ENCODE measurements at regions not wholly inside any gene's neighbourhood (a gene's known extent, or its start where the extent isn't known, plus 50 kb on each side); places are given as distances from the start of the nearest gene placed in this dataset.
"Not testable (repeated sequence)": the region's sequence is repeated elsewhere in the genome, so short reads cannot be mapped to it uniquely, and the experiment has no call there.

DNA sequence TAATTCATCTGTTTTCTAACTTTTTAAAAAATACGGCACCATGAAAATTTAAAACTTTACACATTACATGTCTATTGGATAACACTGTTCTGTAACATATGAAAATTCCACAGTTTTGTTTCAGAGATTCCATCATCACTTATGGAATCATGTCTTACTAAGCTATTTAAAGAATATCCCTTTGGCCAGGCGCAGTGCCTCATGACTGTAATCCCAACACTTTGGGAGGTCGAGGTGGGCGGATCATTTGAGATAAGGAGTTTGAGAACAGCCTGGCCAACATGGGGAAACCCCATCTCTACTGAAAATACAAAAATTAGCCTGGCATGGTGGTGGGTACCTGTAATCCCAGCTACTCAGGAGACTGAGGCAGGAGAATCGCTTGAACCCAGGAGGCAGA lies 131.7 kb upstream of the KRR1 start:
- H3K9me3 ChIP-seq (ENCODE audit: control insufficient read depth in 1 of 2, low read length in 2 of 2); H3K27me3 ChIP-seq (ENCODE audit: control insufficient read depth in 1 of 2, insufficient read depth in 2 of 2, low read length in 2 of 2); H3K4me3 ChIP-seq (ENCODE audit: low read depth in 1 of 2, low read length in 2 of 2); H3K4me1 ChIP-seq (ENCODE audit: control insufficient read depth in 1 of 2, insufficient read depth in 2 of 2, low read length in 2 of 2); H3K27ac ChIP-seq (ENCODE audit: low read depth, low read length); H3K36me3 ChIP-seq (ENCODE audit: control insufficient read depth in 1 of 2, insufficient read depth in 2 of 2, low read length in 2 of 2); H3K9ac ChIP-seq (ENCODE audit: low read depth in 1 of 2, low read length in 2 of 2): not testable (repeated sequence)

DNA sequence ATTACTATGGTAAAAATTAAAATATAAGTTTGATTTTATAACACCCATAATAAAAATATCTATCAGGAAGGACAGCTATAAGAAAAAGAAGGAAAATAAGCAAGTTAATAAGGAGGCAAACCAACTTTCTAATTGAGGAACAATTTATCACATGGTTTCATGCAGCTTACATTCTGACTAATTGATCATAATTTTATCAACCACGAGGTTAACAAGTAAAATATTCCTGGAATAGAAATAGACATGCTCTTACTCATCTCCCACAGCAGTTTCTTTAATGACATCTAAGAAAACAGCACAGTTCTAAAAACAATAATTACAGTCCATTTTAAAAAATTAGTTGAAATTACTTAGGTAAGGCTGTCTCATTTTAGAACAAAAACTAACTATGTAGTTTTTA lies 130.8 kb upstream of the KRR1 start:
- H3K4me3 ChIP-seq (ENCODE audit: low read depth in 1 of 2, low read length in 2 of 2) = no peak overlapping the region
- no peaks in the 10 kb centered on the region for H3K4me1 ChIP-seq (ENCODE audit: control insufficient read depth in 1 of 2, insufficient read depth in 2 of 2, low read length in 2 of 2)
- H3K9ac ChIP-seq (ENCODE audit: low read depth in 1 of 2, low read length in 2 of 2) = no peak overlapping the region
- no peaks in the 10 kb centered on the region for H3K36me3 ChIP-seq (ENCODE audit: control insufficient read depth in 1 of 2, insufficient read depth in 2 of 2, low read length in 2 of 2)
- H3K27me3 ChIP-seq (ENCODE audit: control insufficient read depth in 1 of 2, insufficient read depth in 2 of 2, low read length in 2 of 2) = no peaks in the 10 kb centered on the region
- H3K9me3 ChIP-seq (ENCODE audit: control insufficient read depth in 1 of 2, low read length in 2 of 2) = no peaks in the 10 kb centered on the region
- no peak overlapping the region for H3K27ac ChIP-seq (ENCODE audit: low read depth, low read length)

DNA sequence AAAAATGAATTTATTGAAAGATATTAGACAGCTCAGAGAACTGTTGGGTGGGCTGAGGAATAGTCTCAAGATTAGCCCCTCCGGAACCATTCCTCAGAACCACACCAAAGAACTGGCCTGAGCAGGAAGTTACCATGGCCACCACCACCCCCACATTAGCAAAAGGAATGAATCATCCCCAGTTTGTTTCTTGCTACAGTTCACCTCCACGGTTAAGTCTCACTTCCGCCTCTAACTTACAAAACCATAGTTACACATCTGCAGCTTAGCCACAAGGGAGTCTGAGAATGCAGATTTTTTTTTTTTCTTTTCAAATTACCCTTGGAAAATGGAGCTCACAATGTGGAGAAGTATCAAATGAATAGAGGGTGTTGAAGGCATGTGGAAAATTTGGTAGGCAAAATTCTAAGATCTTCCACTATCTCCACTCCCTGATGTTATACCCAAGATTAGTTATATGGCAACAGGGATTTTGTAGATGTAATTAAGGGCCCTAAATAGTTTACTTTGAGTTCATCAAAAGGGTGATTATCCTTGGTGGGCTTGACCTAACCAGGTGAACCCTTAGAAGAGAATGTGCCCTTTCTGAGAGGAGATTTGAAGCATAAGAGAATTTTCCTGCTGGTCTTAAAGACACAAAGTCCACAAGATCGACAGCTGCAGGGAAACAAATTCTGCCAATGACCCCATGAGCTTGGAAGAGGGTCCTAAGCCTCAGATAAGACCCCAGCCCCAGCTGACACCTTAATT lies 129.8 kb upstream of the KRR1 start:
- Histone ChIP-seq H3K4me1 (ENCODE audit: control insufficient read depth in 1 of 2, insufficient read depth in 2 of 2, low read length in 2 of 2) (no peaks in the 10 kb centered on the region), H3K9me3 (ENCODE audit: control insufficient read depth in 1 of 2, low read length in 2 of 2) (no peaks in the 10 kb centered on the region), H3K27me3 (ENCODE audit: control insufficient read depth in 1 of 2, insufficient read depth in 2 of 2, low read length in 2 of 2) (no peaks in the 10 kb centered on the region), H3K9ac (ENCODE audit: low read depth in 1 of 2, low read length in 2 of 2) (no peak overlapping the region), H3K4me3 (ENCODE audit: low read depth in 1 of 2, low read length in 2 of 2) (no peak overlapping the region), H3K27ac (ENCODE audit: low read depth, low read length) (no peak overlapping the region), H3K36me3 (ENCODE audit: control insufficient read depth in 1 of 2, insufficient read depth in 2 of 2, low read length in 2 of 2) (no peaks in the 10 kb centered on the region)

DNA sequence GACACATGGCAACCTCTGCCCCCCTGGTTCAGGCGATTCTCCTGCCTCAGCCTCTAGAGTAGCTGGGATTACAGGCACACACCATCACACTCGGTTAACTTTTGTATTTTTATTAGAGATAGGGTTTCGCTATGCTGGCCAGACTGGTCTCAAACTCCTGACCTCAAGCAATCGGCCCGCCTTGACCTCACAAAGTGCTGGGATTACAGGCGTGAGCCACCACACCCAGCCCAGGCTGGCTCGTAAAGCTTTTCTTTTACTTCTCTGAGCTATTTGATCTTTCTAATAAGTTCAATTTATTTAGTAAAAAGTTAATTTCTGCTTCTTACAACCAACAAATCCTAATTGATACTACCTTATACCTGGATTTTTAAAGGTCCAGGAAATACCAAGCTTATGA lies 127.4 kb upstream of the KRR1 start:
- no peak overlapping the region for H3K9ac ChIP-seq (ENCODE audit: low read depth in 1 of 2, low read length in 2 of 2)
- H3K27me3 ChIP-seq (ENCODE audit: control insufficient read depth in 1 of 2, insufficient read depth in 2 of 2, low read length in 2 of 2) = no peaks in the 10 kb centered on the region
- no peaks in the 10 kb centered on the region for H3K36me3 ChIP-seq (ENCODE audit: control insufficient read depth in 1 of 2, insufficient read depth in 2 of 2, low read length in 2 of 2)
- H3K4me3 ChIP-seq (ENCODE audit: low read depth in 1 of 2, low read length in 2 of 2) = no peak overlapping the region
- H3K9me3 ChIP-seq (ENCODE audit: control insufficient read depth in 1 of 2, low read length in 2 of 2) = no peaks in the 10 kb centered on the region
- no peak overlapping the region for H3K27ac ChIP-seq (ENCODE audit: low read depth, low read length)
- no peaks in the 10 kb centered on the region for H3K4me1 ChIP-seq (ENCODE audit: control insufficient read depth in 1 of 2, insufficient read depth in 2 of 2, low read length in 2 of 2)

DNA sequence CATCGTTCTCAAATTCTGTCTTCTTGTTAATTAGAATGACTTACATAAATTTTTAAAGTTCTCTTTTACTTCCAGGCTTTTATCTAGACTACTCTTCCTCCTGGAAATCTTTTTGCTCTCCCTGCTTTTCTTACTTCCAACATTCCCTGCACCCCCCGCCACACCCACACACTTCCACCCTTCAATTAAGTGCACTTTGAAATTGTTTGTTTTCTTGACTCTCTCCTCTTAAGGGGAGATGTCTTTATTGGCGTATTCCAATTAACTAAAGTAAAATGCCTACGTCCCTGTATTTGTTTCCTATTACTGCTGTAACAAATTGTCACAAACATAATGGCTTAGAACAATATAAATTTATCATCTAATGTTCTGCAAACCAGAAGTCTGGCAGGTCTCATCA lies 125.2 kb upstream of the KRR1 start:
- Histone ChIP-seq H3K9me3 (ENCODE audit: control insufficient read depth in 1 of 2, low read length in 2 of 2) (no peaks in the 10 kb centered on the region), H3K4me1 (ENCODE audit: control insufficient read depth in 1 of 2, insufficient read depth in 2 of 2, low read length in 2 of 2) (no peaks in the 10 kb centered on the region)

DNA sequence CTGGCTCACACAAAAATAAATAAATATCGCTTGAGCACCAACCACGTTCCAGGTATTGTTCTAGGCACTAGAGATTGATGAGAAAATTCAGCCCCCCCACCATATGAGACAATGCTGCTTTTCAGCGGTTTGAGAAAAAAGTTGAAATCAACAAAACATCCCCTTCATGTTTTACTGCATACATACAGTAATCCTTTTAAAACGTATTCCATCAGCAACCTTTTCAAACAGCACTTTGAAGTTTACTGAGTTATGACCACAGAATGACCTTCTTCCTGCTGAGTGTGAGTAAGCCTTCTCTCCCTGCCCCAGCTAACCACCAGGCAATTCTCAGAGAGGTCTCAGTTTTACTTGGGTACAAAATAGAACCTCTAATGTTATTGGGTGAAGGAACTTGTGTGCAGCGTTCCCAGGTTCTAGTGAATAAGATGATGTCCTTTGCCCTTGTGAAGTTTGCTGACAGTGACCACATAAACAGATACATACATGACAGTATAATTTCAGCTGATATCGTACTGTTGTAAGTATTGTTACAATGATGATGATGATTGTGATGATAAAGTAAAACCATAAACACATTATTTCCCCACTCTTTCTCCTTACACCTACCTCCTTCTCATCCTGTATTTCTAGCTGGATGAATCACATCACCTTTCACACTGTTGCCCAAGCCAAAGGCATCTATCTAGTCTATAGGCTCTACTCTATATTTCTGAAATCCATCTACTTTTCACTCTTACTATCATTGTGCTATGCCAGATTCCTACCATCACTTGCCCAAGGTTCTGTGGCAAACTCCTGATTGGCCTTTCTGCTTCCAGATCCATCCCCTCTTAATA lies 124.4 kb upstream of the KRR1 start:
- H3K36me3 ChIP-seq (ENCODE audit: control insufficient read depth in 1 of 2, insufficient read depth in 2 of 2, low read length in 2 of 2) = no peaks in the 10 kb centered on the region
- H3K9me3 ChIP-seq (ENCODE audit: control insufficient read depth in 1 of 2, low read length in 2 of 2) = no peaks in the 10 kb centered on the region
- no peaks in the 10 kb centered on the region for H3K4me1 ChIP-seq (ENCODE audit: control insufficient read depth in 1 of 2, insufficient read depth in 2 of 2, low read length in 2 of 2)
- H3K9ac ChIP-seq (ENCODE audit: low read depth in 1 of 2, low read length in 2 of 2) = no peak overlapping the region
- H3K4me3 ChIP-seq (ENCODE audit: low read depth in 1 of 2, low read length in 2 of 2) = no peak overlapping the region
- H3K27ac ChIP-seq (ENCODE audit: low read depth, low read length) = no peak overlapping the region
- no peaks in the 10 kb centered on the region for H3K27me3 ChIP-seq (ENCODE audit: control insufficient read depth in 1 of 2, insufficient read depth in 2 of 2, low read length in 2 of 2)

More for the DNA sequence above, 125.2 kb upstream of the KRR1 start:
- no peak overlapping the region for H3K27ac ChIP-seq (ENCODE audit: low read depth, low read length)
- H3K27me3 ChIP-seq (ENCODE audit: control insufficient read depth in 1 of 2, insufficient read depth in 2 of 2, low read length in 2 of 2) = no peaks in the 10 kb centered on the region
- H3K36me3 ChIP-seq (ENCODE audit: control insufficient read depth in 1 of 2, insufficient read depth in 2 of 2, low read length in 2 of 2) = no peaks in the 10 kb centered on the region
- H3K4me3 ChIP-seq (ENCODE audit: low read depth in 1 of 2, low read length in 2 of 2) = no peak overlapping the region
- no peak overlapping the region for H3K9ac ChIP-seq (ENCODE audit: low read depth in 1 of 2, low read length in 2 of 2)

DNA sequence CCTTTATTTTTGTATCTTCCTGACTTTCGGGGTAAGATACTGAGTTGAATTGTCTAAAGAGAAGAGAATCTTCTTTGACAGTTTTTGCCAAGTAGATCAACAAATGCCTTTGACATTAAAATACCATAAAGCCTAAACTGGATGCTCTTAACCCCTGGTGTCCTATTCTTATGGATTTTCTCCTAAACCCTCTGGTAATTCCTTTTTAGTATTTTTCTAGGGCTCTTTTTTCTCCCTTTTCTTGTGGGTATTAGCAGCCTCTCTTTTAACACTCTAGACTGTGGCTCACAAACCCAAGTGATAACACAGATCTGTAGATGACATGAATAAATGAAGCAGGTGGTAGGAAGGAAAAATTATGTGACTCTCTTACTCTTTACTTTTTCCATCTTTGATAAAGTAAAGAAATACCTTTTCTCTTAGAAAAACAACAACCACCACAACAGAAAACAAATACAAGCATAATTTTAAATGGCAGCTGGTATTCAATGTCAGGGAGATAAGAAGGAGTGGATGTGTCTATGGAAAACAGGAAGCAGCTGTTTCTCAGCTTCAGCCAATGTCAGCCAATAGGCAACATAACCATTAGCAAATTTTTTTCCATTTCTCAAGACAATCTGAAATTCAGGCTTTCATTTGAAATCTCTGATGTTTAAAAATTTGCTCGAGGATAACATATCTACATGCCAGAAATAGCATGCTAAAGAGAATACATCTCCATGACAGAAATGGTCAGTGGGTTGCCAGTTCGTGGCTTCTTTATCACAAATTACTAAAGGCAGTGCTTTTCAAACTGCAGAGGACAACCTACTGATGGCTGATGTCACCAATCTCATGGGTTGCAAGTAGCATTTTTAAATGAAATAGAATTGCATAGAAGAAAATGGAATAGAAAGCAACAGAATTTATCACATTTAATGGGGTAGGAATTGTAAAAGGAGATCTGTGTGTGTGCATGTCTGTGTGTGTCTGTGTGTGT lies 123.1 kb upstream of the KRR1 start:
- no peak overlapping the region for H3K27ac ChIP-seq (ENCODE audit: low read depth, low read length)
- no peaks in the 10 kb centered on the region for H3K4me1 ChIP-seq (ENCODE audit: control insufficient read depth in 1 of 2, insufficient read depth in 2 of 2, low read length in 2 of 2)
- H3K9me3 ChIP-seq (ENCODE audit: control insufficient read depth in 1 of 2, low read length in 2 of 2) = no peaks in the 10 kb centered on the region
- H3K36me3 ChIP-seq (ENCODE audit: control insufficient read depth in 1 of 2, insufficient read depth in 2 of 2, low read length in 2 of 2) = no peaks in the 10 kb centered on the region
- no peak overlapping the region for H3K4me3 ChIP-seq (ENCODE audit: low read depth in 1 of 2, low read length in 2 of 2)
- H3K27me3 ChIP-seq (ENCODE audit: control insufficient read depth in 1 of 2, insufficient read depth in 2 of 2, low read length in 2 of 2) = no peaks in the 10 kb centered on the region
- H3K9ac ChIP-seq (ENCODE audit: low read depth in 1 of 2, low read length in 2 of 2) = no peak overlapping the region

DNA sequence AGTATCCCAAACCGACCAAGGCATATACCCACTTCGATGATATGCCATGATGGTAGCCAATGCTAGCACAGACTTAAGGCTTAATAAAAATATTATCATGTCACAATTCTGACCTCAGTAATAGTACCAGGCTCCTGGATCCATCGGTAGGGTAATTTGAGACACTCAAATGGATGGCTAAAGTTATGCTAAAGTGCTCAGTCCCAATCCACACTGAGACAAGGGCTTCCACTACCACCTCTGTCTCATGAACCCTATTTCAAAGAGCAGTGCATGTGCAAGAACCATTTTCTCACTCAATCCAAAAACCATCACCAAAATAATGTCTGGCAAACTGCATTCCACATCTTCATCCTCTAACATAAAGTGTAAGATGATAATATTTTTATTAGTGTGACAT lies 122.4 kb upstream of the KRR1 start:
- no peaks in the 10 kb centered on the region for H3K9me3 ChIP-seq (ENCODE audit: control insufficient read depth in 1 of 2, low read length in 2 of 2)
- no peaks in the 10 kb centered on the region for H3K4me1 ChIP-seq (ENCODE audit: control insufficient read depth in 1 of 2, insufficient read depth in 2 of 2, low read length in 2 of 2)
- no peaks in the 10 kb centered on the region for H3K27me3 ChIP-seq (ENCODE audit: control insufficient read depth in 1 of 2, insufficient read depth in 2 of 2, low read length in 2 of 2)
- H3K27ac ChIP-seq (ENCODE audit: low read depth, low read length) = no peak overlapping the region
- no peak overlapping the region for H3K4me3 ChIP-seq (ENCODE audit: low read depth in 1 of 2, low read length in 2 of 2)
- H3K36me3 ChIP-seq (ENCODE audit: control insufficient read depth in 1 of 2, insufficient read depth in 2 of 2, low read length in 2 of 2) = no peaks in the 10 kb centered on the region
- H3K9ac ChIP-seq (ENCODE audit: low read depth in 1 of 2, low read length in 2 of 2) = no peak overlapping the region

DNA sequence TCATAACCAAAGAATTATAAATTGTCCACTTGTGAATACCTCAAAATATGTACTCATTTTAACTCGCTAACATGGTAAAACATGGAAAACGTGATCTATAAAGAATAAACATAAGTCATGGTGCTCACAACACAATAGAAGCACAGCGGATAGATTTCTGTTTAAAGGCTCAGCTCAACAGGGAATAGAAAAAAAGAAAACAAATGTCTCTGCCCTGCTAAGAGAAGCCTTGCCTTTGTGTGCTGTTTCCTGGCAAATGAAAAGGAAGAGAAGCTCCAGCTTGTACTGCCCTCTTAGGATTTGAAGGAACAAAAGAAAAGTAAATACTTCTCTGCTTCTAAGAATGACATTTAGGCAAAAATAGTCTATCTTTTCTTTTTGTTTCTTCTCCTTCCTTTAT lies 121.0 kb upstream of the KRR1 start:
- Histone ChIP-seq H3K9ac (ENCODE audit: low read depth in 1 of 2, low read length in 2 of 2) (no peak overlapping the region), H3K27ac (ENCODE audit: low read depth, low read length) (no peak overlapping the region), H3K36me3 (ENCODE audit: control insufficient read depth in 1 of 2, insufficient read depth in 2 of 2, low read length in 2 of 2) (no peaks in the 10 kb centered on the region), H3K9me3 (ENCODE audit: control insufficient read depth in 1 of 2, low read length in 2 of 2) (no peaks in the 10 kb centered on the region), H3K4me3 (ENCODE audit: low read depth in 1 of 2, low read length in 2 of 2) (no peak overlapping the region), H3K27me3 (ENCODE audit: control insufficient read depth in 1 of 2, insufficient read depth in 2 of 2, low read length in 2 of 2) (no peaks in the 10 kb centered on the region), H3K4me1 (ENCODE audit: control insufficient read depth in 1 of 2, insufficient read depth in 2 of 2, low read length in 2 of 2) (no peaks in the 10 kb centered on the region)

DNA sequence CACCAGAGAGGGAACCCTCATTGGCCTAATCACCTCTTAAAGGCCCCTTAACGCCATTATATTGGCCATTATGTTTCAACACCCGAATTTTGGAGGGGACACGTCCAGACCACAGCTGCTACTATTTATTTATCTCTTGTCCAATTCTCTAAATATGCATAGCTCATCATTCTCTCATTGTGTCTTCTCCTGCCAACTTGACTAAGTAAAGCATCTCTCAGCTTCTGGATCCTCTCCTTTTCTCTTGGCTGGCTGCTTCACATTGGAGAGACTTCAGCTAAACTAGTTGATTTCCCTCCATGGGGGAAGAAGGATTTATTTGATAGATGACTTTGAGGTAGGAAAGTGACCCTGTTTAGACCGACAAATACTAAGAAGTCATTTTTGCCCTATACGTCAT lies 120.4 kb upstream of the KRR1 start:
- Histone ChIP-seq H3K27ac (ENCODE audit: low read depth, low read length) (no peak overlapping the region), H3K9ac (ENCODE audit: low read depth in 1 of 2, low read length in 2 of 2) (no peak overlapping the region), H3K4me3 (ENCODE audit: low read depth in 1 of 2, low read length in 2 of 2) (no peak overlapping the region), H3K36me3 (ENCODE audit: control insufficient read depth in 1 of 2, insufficient read depth in 2 of 2, low read length in 2 of 2) (no peaks in the 10 kb centered on the region), H3K27me3 (ENCODE audit: control insufficient read depth in 1 of 2, insufficient read depth in 2 of 2, low read length in 2 of 2) (no peaks in the 10 kb centered on the region), H3K9me3 (ENCODE audit: control insufficient read depth in 1 of 2, low read length in 2 of 2) (no peaks in the 10 kb centered on the region), H3K4me1 (ENCODE audit: control insufficient read depth in 1 of 2, insufficient read depth in 2 of 2, low read length in 2 of 2) (no peaks in the 10 kb centered on the region)
